Urothelium cell line (cell line): ENCODE measurements at regions not wholly inside any gene's neighbourhood (a gene's known extent, or its start where the extent isn't known, plus 50 kb on each side); places are given as distances from the start of the nearest gene placed in this dataset.
"Not testable (repeated sequence)": the region's sequence is repeated elsewhere in the genome, so short reads cannot be mapped to it uniquely, and the experiment has no call there.

ENCODE experiments used
- DNase-seq: peaks from one replicate; pipeline ENCODE4 v3.0.0; 2011; ENCODE audit warnings: low spot score, mixed read lengths
- FAIRE-seq: peaks from 2 replicates; lab custom pipeline; 2011; peaks lifted over from hg19 to GRCh38; lab: Jason Lieb, UNC

GRCh38 chr21:15199414-15200383, 134.9 kb upstream of the NRIP1 start:
- DNase-seq (no peak), FAIRE-seq (no peak)

- FAIRE-seq, result no peak
- DNase-seq, result no peak
Measured at GRCh38 chr21:15203740-15204139, 138.9 kb upstream of the NRIP1 start.

GRCh38 chr21:15204140-15204969, 139.6 kb upstream of the NRIP1 start:
- DNase-seq (no peak), FAIRE-seq (no peak)

- DNase-seq (no peak), FAIRE-seq (no peak)
Measured at GRCh38 chr21:15204970-15205286, 140.1 kb upstream of the NRIP1 start.

GRCh38 chr21:15206514-15206913, 141.7 kb upstream of the NRIP1 start:
- DNase-seq, result no peak
- FAIRE-seq, result no peak

- DNase-seq (no peak), FAIRE-seq (no peak)
Measured at GRCh38 chr21:15207231-15207630, 142.4 kb upstream of the NRIP1 start.

GRCh38 chr21:15207635-15208370, 143.0 kb upstream of the NRIP1 start:
- no peak for FAIRE-seq
- DNase-seq, result no peak

- FAIRE-seq, result no peak
Measured at GRCh38 chr21:15208786-15209185, 144.0 kb upstream of the NRIP1 start.

GRCh38 chr21:15209224-15209623, 144.4 kb upstream of the NRIP1 start:
- FAIRE-seq, result no peak
- DNase-seq, result no peak

More at GRCh38 chr21:15208786-15209185, 144.0 kb upstream of the NRIP1 start:
- DNase-seq, result no peak

GRCh38 chr21:15210235-15210678, 145.5 kb upstream of the NRIP1 start:
- no peak for FAIRE-seq
- DNase-seq, result no peak

GRCh38 chr21:15211491-15212133, 146.8 kb upstream of the NRIP1 start:
- DNase-seq (no peak), FAIRE-seq (no peak)

- DNase-seq (no peak), FAIRE-seq (no peak)
Measured at GRCh38 chr21:15212206-15212605, 147.4 kb upstream of the NRIP1 start.

GRCh38 chr21:15218476-15218875, 153.7 kb upstream of the NRIP1 start:
- DNase-seq, FAIRE-seq: not testable (repeated sequence)

GRCh38 chr21:15219039-15219438, 154.2 kb upstream of the NRIP1 start:
- FAIRE-seq, result no peak
- no peak for DNase-seq

- no peak for FAIRE-seq
Measured at GRCh38 chr21:15219894-15220293, 155.1 kb upstream of the NRIP1 start.

GRCh38 chr21:15221799-15222386, 157.1 kb upstream of the NRIP1 start:
- FAIRE-seq (no peak), DNase-seq (peak; percentile 25)

More at GRCh38 chr21:15219894-15220293, 155.1 kb upstream of the NRIP1 start:
- DNase-seq, result no peak

GRCh38 chr21:15222707-15223106, 157.9 kb upstream of the NRIP1 start:
- FAIRE-seq (no peak), DNase-seq (no peak)

GRCh38 chr21:15224346-15225086, 159.7 kb upstream of the NRIP1 start:
- FAIRE-seq, result no peak
- no peak for DNase-seq

GRCh38 chr21:15227919-15228318, 163.1 kb upstream of the NRIP1 start:
- FAIRE-seq, result no peak
- no peak for DNase-seq
